Epithelial cell of proximal tubule (primary cell): ENCODE measurements at regions not wholly inside any gene's neighbourhood (a gene's known extent, or its start where the extent isn't known, plus 50 kb on each side); places are given as distances from the start of the nearest gene placed in this dataset.

Experiments used
- DNase-seq: peaks from one replicate; pipeline ENCODE4 v3.0.0-alpha.2; 2011; ENCODE audit warnings: low read depth
- H3K4me3 ChIP-seq: 2 replicates; pipeline ENCODE4 v1.5.1; 2011; ENCODE audit warnings: low read depth, mild to moderate bottlenecking, low read length
- CTCF ChIP-seq: conservative IDR thresholded peaks from 2 replicates; pipeline ENCODE4 v1.5.1; 2012; ENCODE audit warnings: low read depth, mild to moderate bottlenecking, low read length

DNA sequence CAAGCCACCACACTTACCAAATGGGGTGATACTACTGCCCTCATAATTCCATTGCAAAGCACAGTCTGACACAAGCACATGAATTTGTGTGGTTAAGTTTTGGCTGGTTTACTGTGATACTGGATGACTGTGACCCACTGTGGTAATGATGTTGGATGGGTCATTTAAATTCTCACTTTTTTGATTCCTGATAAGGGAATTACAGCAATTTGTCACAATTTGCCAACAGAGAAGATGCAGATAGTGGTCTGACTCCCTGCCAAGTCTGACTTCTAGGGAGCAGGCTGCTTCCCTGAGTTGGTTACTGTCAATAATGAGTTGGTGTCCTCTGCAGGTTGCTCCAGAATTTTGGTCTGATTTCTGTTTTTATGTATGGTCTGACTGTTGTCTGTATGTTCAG, 731.9 kb downstream of the MTRR start:
- DNase-seq = no peak
- H3K4me3 ChIP-seq = no peak overlapping the region
- no peak for TF ChIP-seq CTCF

- TF ChIP-seq CTCF = no peak
- DNase-seq = no peak
- no peak overlapping the region for H3K4me3 ChIP-seq
Measured at GRCh38 chr5:8601831-8602354, 732.9 kb downstream of the MTRR start.

GRCh38 chr5:8606231-8606630, 737.3 kb downstream of the MTRR start:
- TF ChIP-seq CTCF = no peak
- DNase-seq = no peak
- no peak overlapping the region for H3K4me3 ChIP-seq

DNA sequence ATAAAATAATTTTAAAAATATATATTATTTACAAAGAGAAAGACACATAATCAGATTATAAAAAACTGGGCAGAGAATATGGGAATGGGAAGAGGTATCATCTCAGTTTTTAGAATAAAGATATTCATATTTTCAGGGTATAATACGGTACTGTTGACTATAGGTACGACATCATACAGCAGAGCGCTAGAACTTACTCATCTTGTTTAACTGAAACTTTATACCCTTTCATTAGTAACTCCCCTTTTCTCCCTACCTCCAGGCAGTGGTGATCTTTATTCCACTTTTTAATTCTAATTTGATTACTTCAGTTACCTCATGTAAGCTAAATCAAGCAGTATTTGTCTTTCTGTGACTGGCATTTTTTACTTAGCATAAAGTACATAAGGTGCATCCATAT, 742.1 kb downstream of the MTRR start:
- no peak overlapping the region for H3K4me3 ChIP-seq
- no peak for TF ChIP-seq CTCF
- no peak for DNase-seq

- no peak overlapping the region for H3K4me3 ChIP-seq
- no peak for DNase-seq
- no peak for TF ChIP-seq CTCF
Measured at GRCh38 chr5:8613078-8613685, 744.2 kb downstream of the MTRR start.

DNA sequence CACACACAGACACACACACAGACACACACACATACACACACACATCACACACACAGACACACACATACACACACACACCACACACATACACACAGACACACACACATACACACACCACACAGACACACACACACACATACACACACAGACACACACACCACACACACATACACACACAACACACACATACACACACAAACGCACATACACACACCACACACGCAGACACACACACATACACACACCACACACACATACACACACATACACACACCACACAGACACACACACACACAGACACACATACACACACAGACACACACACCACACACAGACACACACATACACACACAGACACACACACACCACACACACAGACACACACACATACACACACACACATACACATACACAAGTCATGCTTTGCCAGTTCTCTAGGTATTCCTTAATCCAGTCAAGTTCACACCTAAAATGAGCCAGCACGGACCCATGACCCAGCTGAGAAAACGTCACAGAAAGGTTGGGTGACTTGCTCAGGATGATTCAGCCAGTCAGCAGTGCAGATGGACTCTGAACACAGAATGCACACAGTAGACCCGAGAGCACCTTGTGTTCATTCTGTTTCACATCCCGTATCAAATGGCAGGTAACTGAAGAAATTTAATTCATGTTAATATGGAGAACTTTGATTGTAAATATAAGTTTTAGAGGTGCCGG, 746.4 kb downstream of the MTRR start:
- DNase-seq = peak; percentile 64
- TF ChIP-seq CTCF = no peak
- H3K4me3 ChIP-seq = no peak overlapping the region

GRCh38 chr5:8628521-8628920, 759.6 kb downstream of the MTRR start:
- DNase-seq = no peak
- H3K4me3 ChIP-seq = no peak overlapping the region
- TF ChIP-seq CTCF = no peak
